H1 (cell line): ENCODE measurements at regions not wholly inside any gene's neighbourhood (a gene's known extent, or its start where the extent isn't known, plus 50 kb on each side); places are given as distances from the start of the nearest gene placed in this dataset.

ENCODE experiments used
- EGR1 ChIP-seq: IDR thresholded peaks from 2 replicates; pipeline ENCODE4 v1.6.1; 2011; ENCODE audit warnings: low read depth, low read length, borderline replicate concordance
- EZH2 ChIP-seq: fragments of 200-600 bp; sonication (generic); IDR thresholded peaks from 2 replicates; pipeline ENCODE4 v1.7.1; 2012; ENCODE audit warnings: low read depth, mild to moderate bottlenecking, moderate library complexity, low read length, inconsistent platforms; ENCODE audit not compliant: severe bottlenecking
- JUND ChIP-seq: IDR thresholded peaks from 2 replicates; pipeline ENCODE4 v1.6.1; 2011; ENCODE audit warnings: mild to moderate bottlenecking, improper control_type of control experiment, low read length
- MAFK ChIP-seq: IDR thresholded peaks from 2 replicates; pipeline ENCODE4 v1.6.1; 2012; ENCODE audit warnings: low read depth, mild to moderate bottlenecking, improper control_type of control experiment, low read length
- MAX ChIP-seq: IDR thresholded peaks from 2 replicates; pipeline ENCODE4 v1.6.1; 2012; ENCODE audit warnings: inconsistent platforms
- NANOG ChIP-seq: IDR thresholded peaks from 2 replicates; pipeline ENCODE4 v1.6.1; 2011; ENCODE audit warnings: low read length, low read depth, mild to moderate bottlenecking, inconsistent platforms; ENCODE audit not compliant: insufficient read depth, poor library complexity, severe bottlenecking
- POLR2A ChIP-seq, 2 experiments: IDR thresholded peaks; 1 replicate in 1 of 2; 2 replicates in 1 of 2; pipeline ENCODE4 v1.6.1; 2011; ENCODE audit warnings: low read depth in 2 of 2, low read length in 2 of 2, mild to moderate bottlenecking in 2 of 2; ENCODE audit errors: control extremely low read depth in 1 of 2
- RFX5 ChIP-seq: IDR thresholded peaks from 2 replicates; pipeline ENCODE4 v1.6.1; 2011; ENCODE audit warnings: low read depth, low read length, improper control_type of control experiment, borderline replicate concordance
- SIN3A ChIP-seq, 2 experiments: IDR thresholded peaks in 1 of 2; conservative IDR thresholded peaks in 1 of 2; 2 replicates each; pipeline ENCODE4 v1.6.1; 2011 to 2012; ENCODE audit warnings: low read length in 2 of 2, improper control_type of control experiment in 1 of 2, low read depth in 1 of 2, mild to moderate bottlenecking in 1 of 2
- SIX5 ChIP-seq: IDR thresholded peaks from 2 replicates; pipeline ENCODE4 v1.6.1; 2011; ENCODE audit warnings: mild to moderate bottlenecking, low read depth, low read length
- SRF ChIP-seq: IDR thresholded peaks from 2 replicates; pipeline ENCODE4 v1.6.1; 2011; ENCODE audit warnings: mild to moderate bottlenecking, low read depth, low read length, moderate library complexity
- SUZ12 ChIP-seq: fragments of 200-600 bp; sonication (generic); IDR thresholded peaks from 2 replicates; pipeline ENCODE4 v1.6.1; 2012; ENCODE audit warnings: mild to moderate bottlenecking, inconsistent platforms, low read length, moderate library complexity, mixed read lengths
- ZNF274 ChIP-seq: IDR thresholded peaks from 2 replicates; pipeline ENCODE4 v1.7.0; 2012; ENCODE audit warnings: low read length, borderline replicate concordance; ENCODE audit errors: extremely low read depth
- TF ChIP-seq, protein P1 (sequence below), 3 experiments: IDR thresholded peaks; 1 replicate in 2 of 3; 2 replicates in 1 of 3; pipeline versions ENCODE4 v1.5.1 to v1.6.1; 2011; ENCODE audit warnings: low read length in 3 of 3, mild to moderate bottlenecking in 3 of 3, inconsistent platforms in 2 of 3, low read depth in 1 of 3, moderate library complexity in 1 of 3; ENCODE audit not compliant: insufficient read depth in 1 of 3; ENCODE audit errors: control extremely low read depth in 1 of 3

GRCh38 chr16:87244636-87245197, 72.5 kb downstream of the C16orf95 start:
- TF ChIP-seq SIN3A (conservative IDR thresholded peaks at IDR 0.05 in 1 of 2, IDR thresholded peaks at IDR 0.05 in 1 of 2; ENCODE audit: low read depth in 1 of 2, low read length in 2 of 2), result no peak
- TF ChIP-seq SRF, result no peak
- TF ChIP-seq, protein P1, sequence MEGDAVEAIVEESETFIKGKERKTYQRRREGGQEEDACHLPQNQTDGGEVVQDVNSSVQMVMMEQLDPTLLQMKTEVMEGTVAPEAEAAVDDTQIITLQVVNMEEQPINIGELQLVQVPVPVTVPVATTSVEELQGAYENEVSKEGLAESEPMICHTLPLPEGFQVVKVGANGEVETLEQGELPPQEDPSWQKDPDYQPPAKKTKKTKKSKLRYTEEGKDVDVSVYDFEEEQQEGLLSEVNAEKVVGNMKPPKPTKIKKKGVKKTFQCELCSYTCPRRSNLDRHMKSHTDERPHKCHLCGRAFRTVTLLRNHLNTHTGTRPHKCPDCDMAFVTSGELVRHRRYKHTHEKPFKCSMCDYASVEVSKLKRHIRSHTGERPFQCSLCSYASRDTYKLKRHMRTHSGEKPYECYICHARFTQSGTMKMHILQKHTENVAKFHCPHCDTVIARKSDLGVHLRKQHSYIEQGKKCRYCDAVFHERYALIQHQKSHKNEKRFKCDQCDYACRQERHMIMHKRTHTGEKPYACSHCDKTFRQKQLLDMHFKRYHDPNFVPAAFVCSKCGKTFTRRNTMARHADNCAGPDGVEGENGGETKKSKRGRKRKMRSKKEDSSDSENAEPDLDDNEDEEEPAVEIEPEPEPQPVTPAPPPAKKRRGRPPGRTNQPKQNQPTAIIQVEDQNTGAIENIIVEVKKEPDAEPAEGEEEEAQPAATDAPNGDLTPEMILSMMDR (IDR thresholded peaks at IDR 0.05; ENCODE audit: control extremely low read depth in 1 of 3, insufficient read depth in 1 of 3, low read depth in 1 of 3, low read length in 3 of 3), result no peak
- no peak for TF ChIP-seq SUZ12
- TF ChIP-seq MAX, result no peak
- no peak for TF ChIP-seq POLR2A (IDR thresholded peaks at IDR 0.05; ENCODE audit: control extremely low read depth in 1 of 2, low read depth in 2 of 2, low read length in 2 of 2)
- TF ChIP-seq ZNF274, result no peak
- no peak for TF ChIP-seq RFX5
- no peak for TF ChIP-seq SIX5
- no peak for TF ChIP-seq JUND
- TF ChIP-seq EGR1, result no peak
- no peak for TF ChIP-seq MAFK
- TF ChIP-seq NANOG, result no peak
- TF ChIP-seq EZH2, result no peak
